ENCODE measurements at regions not wholly inside any gene's neighbourhood (a gene's known extent, or its start where the extent isn't known, plus 50 kb on each side); places are given as distances from the start of the nearest gene placed in this dataset.
"Not testable (repeated sequence)": the region's sequence is repeated elsewhere in the genome, so short reads cannot be mapped to it uniquely, and the experiment has no call there.

GRCh38 chr17:77533697-77534096, 392.9 kb downstream of the SEC14L1 start:
- TF ChIP-seq POLR2AphosphoS5 (IDR thresholded peaks at IDR 0.05); CTCF (IDR thresholded peaks at IDR 0.05); POLR2A (IDR thresholded peaks at IDR 0.05; ENCODE audit: low read depth): not testable (repeated sequence)
